ENCODE measurements at regions not wholly inside any gene's neighbourhood (a gene's known extent, or its start where the extent isn't known, plus 50 kb on each side); places are given as distances from the start of the nearest gene placed in this dataset.
"Not testable (repeated sequence)": the region's sequence is repeated elsewhere in the genome, so short reads cannot be mapped to it uniquely, and the experiment has no call there.

DNA sequence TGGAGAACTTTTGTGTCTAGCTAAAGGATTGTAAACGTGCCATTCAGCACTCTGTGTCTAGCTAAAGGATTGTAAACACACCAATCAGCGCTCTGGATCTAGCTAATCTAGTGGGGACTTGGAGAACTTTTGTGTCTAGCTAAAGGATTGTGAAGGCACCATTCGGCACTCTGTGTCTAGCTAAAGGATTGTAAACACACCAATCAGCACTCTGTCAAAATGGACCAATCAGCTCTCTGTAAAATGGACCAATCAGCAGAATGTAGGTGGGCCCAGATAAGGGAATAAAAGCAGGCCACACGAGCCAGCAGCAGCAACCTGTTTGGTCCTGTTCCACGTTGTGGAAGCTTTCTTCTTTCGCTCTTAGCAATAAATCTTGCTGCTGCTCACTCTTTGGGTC is 98.4 kb upstream of the UBASH3B start:
- not testable (repeated sequence) for H2AK5ac ChIP-seq (ENCODE audit: low read length); H3K4me3 ChIP-seq (ENCODE audit: low read depth, low read length); H3K4ac ChIP-seq (ENCODE audit: low read depth, low read length); H3K18ac ChIP-seq (ENCODE audit: low read length); H4K12ac ChIP-seq (ENCODE audit: low read depth, low read length); H3K27ac ChIP-seq (ENCODE audit: low read depth, low read length); DNase-seq; H3K9me3 ChIP-seq (ENCODE audit: insufficient read depth, low read depth, low read length); H3K23ac ChIP-seq (ENCODE audit: low read length); H3K79me1 ChIP-seq (ENCODE audit: low read length); H2BK12ac ChIP-seq (ENCODE audit: low read length); H2AFZ ChIP-seq (ENCODE audit: insufficient read depth, low read length, poor library complexity); H3K9ac ChIP-seq (ENCODE audit: low read length); H2BK5ac ChIP-seq (ENCODE audit: low read depth, low read length, poor library complexity); H4K8ac ChIP-seq (ENCODE audit: low read depth, low read length); H3K36me3 ChIP-seq (ENCODE audit: control insufficient read depth in 1 of 2, insufficient read depth in 2 of 2, low read length in 2 of 2); H3K79me2 ChIP-seq (ENCODE audit: control insufficient read depth, insufficient read depth, low read length, poor library complexity); H2BK120ac ChIP-seq (ENCODE audit: insufficient read depth, low read length, poor library complexity); H3K4me1 ChIP-seq (ENCODE audit: control insufficient read depth in 1 of 2, insufficient read depth in 2 of 2, low read length in 2 of 2); H4K91ac ChIP-seq (ENCODE audit: low read depth, low read length); H3K4me2 ChIP-seq (ENCODE audit: low read length); H3K14ac ChIP-seq (ENCODE audit: low read length); H3K27me3 ChIP-seq (ENCODE audit: insufficient read depth, low read length)
- no CpG with 5 or more reads among the region's 6 CpGs for WGBS (ENCODE audit: extremely low coverage, insufficient coverage, insufficient read length)

DNA sequence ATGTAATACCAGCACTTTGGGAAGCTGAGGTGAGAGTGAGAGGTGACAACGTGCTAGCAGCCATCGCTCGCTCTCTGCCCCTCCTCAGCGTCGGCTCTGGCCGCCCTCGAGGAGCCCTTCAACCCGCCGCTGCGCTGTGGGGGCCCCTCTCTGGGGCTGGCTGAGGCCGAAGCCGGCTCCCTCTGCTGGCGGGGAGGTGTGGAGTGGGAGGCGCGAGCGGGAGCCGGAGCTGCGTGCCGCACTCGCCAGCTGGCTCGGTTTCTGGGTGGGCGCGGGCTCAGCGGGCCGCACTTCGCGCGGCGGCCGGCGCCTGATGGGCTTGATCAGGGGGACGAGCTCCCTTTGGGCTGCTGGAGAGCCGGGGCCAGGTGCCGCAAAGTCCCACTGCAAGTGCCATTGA is 98.9 kb upstream of the UBASH3B start:
- Histone ChIP-seq H3K79me1 (ENCODE audit: low read length) (no peaks in the 10 kb centered on the region), H4K91ac (ENCODE audit: low read depth, low read length) (no peak overlapping the region)
- WGBS (ENCODE audit: extremely low coverage, insufficient coverage, insufficient read length), result no CpG with 5 or more reads among the region's 34 CpGs

DNA sequence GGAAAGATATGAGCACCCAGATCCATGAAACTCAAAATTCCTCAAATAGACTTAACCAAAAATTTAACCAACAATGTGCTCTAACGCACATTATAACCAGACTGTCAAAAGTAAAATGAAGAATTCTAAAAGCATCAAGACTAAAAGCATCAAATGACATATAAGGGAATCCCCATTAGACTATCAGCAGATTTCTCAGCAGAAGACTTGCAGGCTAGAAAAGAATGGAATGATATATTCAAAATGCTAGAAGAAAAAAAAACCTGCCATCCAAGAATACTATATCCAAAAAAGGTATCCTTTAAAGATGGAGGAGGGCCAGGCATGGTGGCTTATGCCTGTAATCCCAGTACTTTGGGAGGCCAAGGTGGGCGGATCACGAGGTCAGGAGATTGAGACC is 117.5 kb upstream of the UBASH3B start:
- no peaks in the 10 kb centered on the region for H3K79me1 ChIP-seq (ENCODE audit: low read length)
- H3K4me3 ChIP-seq (ENCODE audit: low read depth, low read length), result no peak overlapping the region
- H2BK120ac ChIP-seq (ENCODE audit: insufficient read depth, low read length, poor library complexity), result no peak overlapping the region
- no peak overlapping the region for H4K8ac ChIP-seq (ENCODE audit: low read depth, low read length)
- no peak overlapping the region for H3K23ac ChIP-seq (ENCODE audit: low read length)
- peaks cover 7% of the 10 kb centered on the region for H3K9me3 ChIP-seq (ENCODE audit: insufficient read depth, low read depth, low read length)
- H3K27ac ChIP-seq (ENCODE audit: low read depth, low read length), result no peak overlapping the region
- H2AFZ ChIP-seq (ENCODE audit: insufficient read depth, low read length, poor library complexity), result no peak overlapping the region
- no peak overlapping the region for H2AK5ac ChIP-seq (ENCODE audit: low read length)
- no peaks in the 10 kb centered on the region for H3K27me3 ChIP-seq (ENCODE audit: insufficient read depth, low read length)
- no peak overlapping the region for H3K14ac ChIP-seq (ENCODE audit: low read length)
- no peak overlapping the region for H4K12ac ChIP-seq (ENCODE audit: low read depth, low read length)
- no peaks in the 10 kb centered on the region for H3K79me2 ChIP-seq (ENCODE audit: control insufficient read depth, insufficient read depth, low read length, poor library complexity)
- no peak overlapping the region for H3K18ac ChIP-seq (ENCODE audit: low read length)
- no peak overlapping the region for H4K91ac ChIP-seq (ENCODE audit: low read depth, low read length)
- no peak overlapping the region for H2BK5ac ChIP-seq (ENCODE audit: low read depth, low read length, poor library complexity)
- no peak overlapping the region for H3K4ac ChIP-seq (ENCODE audit: low read depth, low read length)
- no peak overlapping the region for H2BK12ac ChIP-seq (ENCODE audit: low read length)
- WGBS (ENCODE audit: extremely low coverage, insufficient coverage, insufficient read length), result no CpG with 5 or more reads among the region's 3 CpGs
- H3K36me3 ChIP-seq (ENCODE audit: control insufficient read depth in 1 of 2, insufficient read depth in 2 of 2, low read length in 2 of 2), result no peaks in the 10 kb centered on the region
- H3K4me2 ChIP-seq (ENCODE audit: low read length), result no peak overlapping the region
- H3K4me1 ChIP-seq (ENCODE audit: control insufficient read depth in 1 of 2, insufficient read depth in 2 of 2, low read length in 2 of 2), result no peaks in the 10 kb centered on the region
- H3K9ac ChIP-seq (ENCODE audit: low read length), result no peak overlapping the region
- no peak for DNase-seq

More for the DNA sequence above, 98.9 kb upstream of the UBASH3B start:
- Histone ChIP-seq H4K8ac (ENCODE audit: low read depth, low read length) (no peak overlapping the region), H3K9me3 (ENCODE audit: insufficient read depth, low read depth, low read length) (no peaks in the 10 kb centered on the region), H3K23ac (ENCODE audit: low read length) (no peak overlapping the region), H2AK5ac (ENCODE audit: low read length) (no peak overlapping the region), H4K12ac (ENCODE audit: low read depth, low read length) (no peak overlapping the region), H3K18ac (ENCODE audit: low read length) (no peak overlapping the region), H3K4me2 (ENCODE audit: low read length) (peak overlapping the region; percentile 48), H3K4me1 (ENCODE audit: control insufficient read depth in 1 of 2, insufficient read depth in 2 of 2, low read length in 2 of 2) (no peaks in the 10 kb centered on the region), H2AFZ (ENCODE audit: insufficient read depth, low read length, poor library complexity) (no peak overlapping the region), H2BK12ac (ENCODE audit: low read length) (no peak overlapping the region), H2BK5ac (ENCODE audit: low read depth, low read length, poor library complexity) (no peak overlapping the region), H3K27me3 (ENCODE audit: insufficient read depth, low read length) (no peaks in the 10 kb centered on the region), H3K36me3 (ENCODE audit: control insufficient read depth in 1 of 2, insufficient read depth in 2 of 2, low read length in 2 of 2) (no peaks in the 10 kb centered on the region), H3K14ac (ENCODE audit: low read length) (no peak overlapping the region), H2BK120ac (ENCODE audit: insufficient read depth, low read length, poor library complexity) (no peak overlapping the region), H3K27ac (ENCODE audit: low read depth, low read length) (no peak overlapping the region), H3K4ac (ENCODE audit: low read depth, low read length) (no peak overlapping the region), H3K4me3 (ENCODE audit: low read depth, low read length) (peak overlapping the region; percentile 18), H3K9ac (ENCODE audit: low read length) (no peak overlapping the region), H3K79me2 (ENCODE audit: control insufficient read depth, insufficient read depth, low read length, poor library complexity) (no peaks in the 10 kb centered on the region)
- no peak for DNase-seq

DNA sequence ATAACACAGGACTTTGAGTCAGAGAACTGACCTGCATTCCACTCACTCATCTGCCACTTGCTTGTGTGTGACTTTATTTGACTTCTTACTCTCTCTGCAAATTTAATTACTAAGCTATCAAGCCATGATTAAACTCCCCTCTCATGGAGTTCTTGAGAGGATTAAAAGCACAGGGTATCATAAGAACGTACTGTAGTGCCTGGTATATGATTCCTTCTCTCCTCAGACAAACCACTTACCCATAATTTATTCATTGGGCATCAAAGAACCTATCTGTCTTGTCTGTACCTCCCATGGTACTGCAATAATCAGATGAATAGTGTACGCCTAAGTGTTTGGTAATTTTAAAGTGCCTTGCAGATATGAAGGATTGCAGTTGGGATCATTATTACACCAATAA is 130.6 kb upstream of the UBASH3B start:
- Histone ChIP-seq H3K4me2 (ENCODE audit: low read length) (no peak overlapping the region), H2BK5ac (ENCODE audit: low read depth, low read length, poor library complexity) (no peak overlapping the region), H3K79me1 (ENCODE audit: low read length) (no peaks in the 10 kb centered on the region), H2BK12ac (ENCODE audit: low read length) (no peak overlapping the region), H3K27ac (ENCODE audit: low read depth, low read length) (no peak overlapping the region), H3K4me3 (ENCODE audit: low read depth, low read length) (no peak overlapping the region), H4K12ac (ENCODE audit: low read depth, low read length) (no peak overlapping the region), H3K9ac (ENCODE audit: low read length) (no peak overlapping the region), H3K18ac (ENCODE audit: low read length) (no peak overlapping the region), H2BK120ac (ENCODE audit: insufficient read depth, low read length, poor library complexity) (no peak overlapping the region), H3K14ac (ENCODE audit: low read length) (no peak overlapping the region), H4K91ac (ENCODE audit: low read depth, low read length) (no peak overlapping the region), H4K8ac (ENCODE audit: low read depth, low read length) (no peak overlapping the region), H3K79me2 (ENCODE audit: control insufficient read depth, insufficient read depth, low read length, poor library complexity) (no peaks in the 10 kb centered on the region), H3K4ac (ENCODE audit: low read depth, low read length) (no peak overlapping the region), H3K4me1 (ENCODE audit: control insufficient read depth in 1 of 2, insufficient read depth in 2 of 2, low read length in 2 of 2) (peaks cover 6 to 7% of the 10 kb centered on the region in 2 experiments), H3K36me3 (ENCODE audit: control insufficient read depth in 1 of 2, insufficient read depth in 2 of 2, low read length in 2 of 2) (no peaks in the 10 kb centered on the region), H2AK5ac (ENCODE audit: low read length) (no peak overlapping the region), H3K9me3 (ENCODE audit: insufficient read depth, low read depth, low read length) (no peaks in the 10 kb centered on the region), H3K23ac (ENCODE audit: low read length) (no peak overlapping the region), H2AFZ (ENCODE audit: insufficient read depth, low read length, poor library complexity) (no peak overlapping the region), H3K27me3 (ENCODE audit: insufficient read depth, low read length) (no peaks in the 10 kb centered on the region)
- DNase-seq, result no peak
- no CpG with 5 or more reads among the region's 2 CpGs for WGBS (ENCODE audit: extremely low coverage, insufficient coverage, insufficient read length)
